ENCODE measurements at regions not wholly inside any gene's neighbourhood (a gene's known extent, or its start where the extent isn't known, plus 50 kb on each side); places are given as distances from the start of the nearest gene placed in this dataset.
"Not testable (repeated sequence)": the region's sequence is repeated elsewhere in the genome, so short reads cannot be mapped to it uniquely, and the experiment has no call there.

DNA sequence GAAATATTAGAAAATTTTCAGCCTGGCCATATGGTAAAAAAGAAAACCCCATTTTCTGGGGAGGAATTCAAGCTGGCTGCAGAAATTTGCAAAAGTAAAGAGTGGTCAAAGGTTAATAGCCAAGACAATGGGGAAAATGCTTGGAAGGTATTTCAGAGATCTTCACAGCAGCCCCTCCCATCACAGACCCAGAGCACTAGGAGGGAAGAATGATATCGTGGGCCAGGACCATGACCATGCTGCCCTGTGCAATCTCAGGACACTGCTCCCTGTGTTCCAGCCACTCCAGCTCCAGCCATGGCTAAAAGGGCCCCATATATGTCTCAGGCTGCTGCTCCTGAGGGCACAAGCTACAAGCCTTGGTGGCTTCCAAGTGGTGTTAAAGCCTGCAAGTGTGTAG is 93.9 kb upstream of the AGAP1 start:
- DNase-seq (ENCODE audit: low read depth): no peak

DNA sequence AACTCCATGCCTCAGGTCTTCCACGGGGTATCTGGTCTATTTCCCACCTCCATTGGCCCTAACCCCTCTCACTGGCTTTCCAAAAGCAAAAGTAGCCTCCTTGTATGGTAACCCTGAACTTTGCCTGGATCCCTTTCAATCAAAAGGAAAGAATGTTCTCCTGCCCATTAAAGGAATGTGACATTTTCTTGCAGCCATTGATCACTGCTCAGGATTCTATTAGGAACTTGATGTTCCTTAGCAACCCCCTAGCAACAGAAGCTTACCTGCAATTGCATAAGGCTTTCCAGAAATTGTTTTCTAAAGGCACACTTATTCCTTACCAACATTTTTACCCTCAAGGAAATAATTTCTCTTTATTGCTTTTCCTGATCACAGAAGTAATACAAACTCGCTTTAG is 91.4 kb upstream of the AGAP1 start:
- no peak for DNase-seq (ENCODE audit: low read depth)

DNA sequence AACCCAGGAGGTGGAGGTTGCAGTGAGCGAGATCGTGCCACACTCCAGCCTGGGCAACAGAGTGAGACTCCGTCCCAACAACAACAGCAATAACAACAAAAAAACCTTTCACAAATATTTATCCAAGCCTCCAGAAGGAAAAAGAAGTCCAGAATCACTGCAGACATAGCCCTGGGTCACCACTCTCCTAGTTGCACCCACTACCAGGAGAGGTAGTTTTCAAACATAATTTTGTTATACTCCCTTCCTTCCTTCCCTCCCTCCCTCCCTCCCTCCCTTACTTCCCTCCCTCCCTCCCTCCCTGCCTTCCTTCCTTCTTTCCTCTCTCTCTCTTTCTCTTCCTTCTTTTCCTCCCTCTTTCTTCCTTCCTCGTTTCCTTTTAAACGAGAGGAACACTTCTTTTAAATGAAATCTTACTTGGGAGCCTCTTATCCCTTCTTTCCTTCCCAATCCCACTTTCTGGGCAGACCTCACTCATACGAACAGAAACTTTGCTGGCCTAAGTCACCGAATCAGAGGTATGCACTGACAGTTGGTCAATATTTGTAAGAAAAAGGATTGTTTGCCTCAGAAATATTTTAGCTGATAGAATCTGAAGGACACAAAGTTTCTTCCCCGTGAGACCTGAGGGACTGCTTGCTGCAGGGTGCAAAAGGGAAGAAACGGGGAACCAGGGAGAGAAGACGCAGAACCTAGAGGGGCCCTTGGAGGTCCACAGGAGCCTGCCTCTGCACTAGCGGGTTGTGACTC is 88.1 kb upstream of the AGAP1 start:
- DNase-seq (ENCODE audit: low read depth): no peak

DNA sequence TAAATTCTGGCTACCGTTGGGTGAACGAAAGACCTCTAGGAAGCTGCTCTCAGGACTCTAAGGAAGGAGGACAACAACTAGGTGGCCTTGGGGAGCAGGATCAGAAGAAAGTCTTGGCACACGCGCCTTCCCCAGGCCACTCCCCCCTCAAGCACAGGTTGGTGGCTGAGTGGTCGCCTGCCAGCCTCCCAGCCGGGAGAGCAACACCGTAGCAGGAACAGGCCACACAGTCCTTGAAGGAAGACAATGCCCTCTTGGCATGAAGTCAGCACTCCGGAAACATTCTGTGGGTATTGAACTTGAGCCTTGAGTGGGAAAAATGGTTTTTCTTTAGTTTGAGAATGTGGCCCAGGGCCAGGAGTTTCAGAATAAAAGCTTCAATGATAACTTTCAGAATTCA is 87.4 kb upstream of the AGAP1 start:
- DNase-seq (ENCODE audit: low read depth): no peak

DNA sequence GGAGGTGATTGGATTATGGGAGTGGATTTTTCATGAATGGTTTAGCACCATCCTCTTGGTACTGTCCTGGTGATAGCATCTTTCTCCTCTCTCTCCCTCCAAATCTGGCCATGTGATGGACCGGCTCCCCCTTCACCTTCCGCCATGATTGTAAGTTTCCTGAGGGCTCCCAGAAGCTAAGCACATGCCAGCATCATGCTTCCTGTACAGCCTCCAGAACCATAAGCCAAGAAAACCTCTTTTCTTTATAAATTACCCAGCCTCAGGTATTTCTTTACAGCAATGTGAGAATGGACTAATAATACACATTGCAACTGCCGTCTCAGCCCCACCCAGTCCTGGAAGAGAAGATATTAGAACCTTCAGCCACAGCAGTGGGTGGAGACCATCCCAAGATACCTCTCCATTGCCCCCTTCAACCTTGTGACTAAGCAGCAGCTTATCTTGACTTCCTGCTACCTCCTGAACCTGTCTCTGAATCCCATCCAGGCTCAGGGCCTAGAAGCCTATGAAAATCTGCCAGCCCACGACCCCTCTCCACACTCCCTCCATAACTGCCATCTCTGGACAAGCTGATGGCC is 81.8 kb upstream of the AGAP1 start:
- no peak for DNase-seq (ENCODE audit: low read depth)

DNA sequence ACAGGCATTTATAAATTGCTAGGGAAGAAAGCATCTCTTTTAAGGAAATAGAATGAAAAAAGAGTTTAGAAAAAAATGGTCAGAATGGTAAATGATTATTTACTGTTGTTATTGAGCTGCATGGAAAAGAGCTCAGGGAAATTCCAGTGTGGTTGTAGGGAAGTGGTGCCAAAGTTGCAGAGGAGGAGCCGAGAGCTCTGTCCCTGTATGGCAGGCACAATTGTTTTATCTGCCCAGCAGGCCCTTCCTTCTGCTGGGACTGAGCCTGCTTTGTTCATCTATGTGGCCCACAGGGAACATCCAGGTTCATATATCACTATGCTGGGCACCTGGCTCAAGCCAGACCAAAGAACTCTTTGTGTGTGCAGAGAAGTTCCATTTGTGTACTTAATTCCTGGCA is 80.8 kb upstream of the AGAP1 start:
- no peak for DNase-seq (ENCODE audit: low read depth)

DNA sequence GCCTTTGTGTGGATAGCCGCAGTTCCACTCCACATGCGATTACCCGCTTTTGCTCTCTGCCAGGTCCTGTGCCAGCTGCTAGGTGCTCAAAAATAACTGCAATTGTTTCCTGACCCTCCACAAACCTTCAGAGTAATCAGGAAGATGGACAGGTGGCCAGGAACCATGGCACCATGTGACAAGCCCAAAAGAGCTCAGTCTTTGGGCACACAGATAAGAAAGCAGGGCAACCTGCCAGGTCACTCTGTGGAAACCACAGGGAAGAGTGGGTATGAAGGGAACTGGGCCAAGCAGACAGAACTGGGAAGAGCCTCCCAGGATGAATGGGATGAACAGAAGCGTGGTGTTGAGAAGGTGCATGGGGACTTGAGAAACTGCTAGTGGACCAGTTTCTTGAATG is 79.4 kb upstream of the AGAP1 start:
- DNase-seq (ENCODE audit: low read depth): no peak

DNA sequence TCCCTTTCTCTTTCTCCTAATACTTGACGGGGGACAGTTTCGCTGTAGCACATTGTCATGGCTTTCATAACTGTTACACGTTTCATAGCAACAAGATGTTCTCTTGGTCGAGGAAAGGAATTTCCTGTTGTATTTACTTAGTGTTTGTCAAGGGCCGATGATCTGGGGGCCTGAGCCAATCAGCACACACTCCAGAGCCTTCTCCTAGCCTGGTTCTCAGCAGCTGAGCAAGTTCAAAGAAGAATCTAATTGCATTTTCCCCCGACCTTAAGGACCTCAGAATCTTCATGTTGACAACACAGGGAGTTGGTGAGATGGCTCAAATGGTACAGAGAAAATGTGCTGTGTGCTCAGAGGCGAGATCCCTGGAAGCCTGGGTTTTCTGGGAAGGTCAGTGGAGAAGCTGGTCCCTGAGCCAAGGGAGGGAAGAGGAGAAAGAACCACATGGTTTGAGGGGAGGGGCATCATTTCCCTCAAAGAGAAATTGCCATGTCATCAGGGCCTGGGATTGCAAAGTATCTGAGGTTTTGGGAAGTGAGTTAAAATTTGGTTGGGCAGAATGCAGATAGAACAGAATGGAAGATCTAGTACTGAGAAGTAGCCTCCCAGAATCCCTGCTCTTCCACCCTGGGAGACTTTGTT is 76.9 kb upstream of the AGAP1 start:
- peak; percentile 58 for DNase-seq (ENCODE audit: low read depth)

DNA sequence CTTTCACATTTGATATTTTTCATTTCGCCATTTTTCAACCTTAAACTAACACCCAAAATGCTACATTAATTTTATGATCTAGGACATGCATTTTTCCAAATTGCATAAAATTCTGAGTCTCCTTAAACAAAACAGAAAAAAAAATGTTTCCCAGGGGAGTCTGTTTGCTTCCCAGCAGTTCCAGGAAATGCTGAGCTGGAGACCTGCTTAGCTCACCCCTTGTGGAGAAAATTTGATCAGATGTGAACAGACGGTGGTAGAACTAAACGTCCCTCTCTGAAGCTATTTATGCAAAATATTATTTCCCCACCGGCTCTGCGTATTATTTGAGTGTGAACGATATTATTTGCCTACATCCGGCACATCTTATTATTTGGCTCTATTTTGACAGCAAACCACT is 74.9 kb upstream of the AGAP1 start:
- no peak for DNase-seq (ENCODE audit: low read depth)

DNA sequence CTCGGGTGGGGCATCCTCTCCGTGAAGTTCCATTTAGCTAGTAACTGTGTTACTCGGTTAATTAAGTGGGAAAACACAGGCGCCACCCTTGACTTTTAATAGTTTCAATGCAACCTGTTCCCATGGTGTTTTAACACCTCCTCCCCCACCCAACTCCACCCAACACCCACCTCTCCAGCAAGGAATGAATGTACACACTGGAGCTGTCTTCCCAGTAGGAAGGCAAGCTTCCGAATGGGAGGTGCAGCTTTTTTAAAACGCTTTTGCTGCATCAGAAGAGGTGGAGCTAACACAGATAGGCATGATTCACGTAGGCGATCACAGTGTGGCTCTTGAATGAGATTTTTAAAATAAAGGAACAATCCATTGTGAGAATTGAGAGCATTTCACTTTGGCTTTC is 73.8 kb upstream of the AGAP1 start:
- no peak for DNase-seq (ENCODE audit: low read depth)

DNA sequence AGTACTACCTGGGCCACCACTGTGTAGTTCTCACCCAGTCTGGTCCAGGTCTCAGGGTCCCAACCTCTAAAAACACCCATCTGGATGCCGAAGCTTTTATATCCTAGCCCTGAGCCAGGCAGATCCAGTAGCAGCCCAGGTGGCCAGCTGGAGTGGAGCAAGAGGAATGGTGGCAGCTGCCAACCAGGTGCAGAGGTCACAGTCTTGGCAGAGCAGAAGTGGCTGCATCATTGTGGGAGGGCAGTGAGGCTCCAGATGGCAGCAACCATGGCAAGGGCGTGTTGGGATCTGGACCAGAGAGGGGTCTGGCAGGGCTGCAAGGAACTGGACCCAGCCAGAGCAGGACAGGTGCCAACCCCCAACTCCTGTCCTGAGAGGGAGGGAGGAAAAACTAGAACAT is 72.2 kb upstream of the AGAP1 start:
- DNase-seq (ENCODE audit: low read depth): no peak

DNA sequence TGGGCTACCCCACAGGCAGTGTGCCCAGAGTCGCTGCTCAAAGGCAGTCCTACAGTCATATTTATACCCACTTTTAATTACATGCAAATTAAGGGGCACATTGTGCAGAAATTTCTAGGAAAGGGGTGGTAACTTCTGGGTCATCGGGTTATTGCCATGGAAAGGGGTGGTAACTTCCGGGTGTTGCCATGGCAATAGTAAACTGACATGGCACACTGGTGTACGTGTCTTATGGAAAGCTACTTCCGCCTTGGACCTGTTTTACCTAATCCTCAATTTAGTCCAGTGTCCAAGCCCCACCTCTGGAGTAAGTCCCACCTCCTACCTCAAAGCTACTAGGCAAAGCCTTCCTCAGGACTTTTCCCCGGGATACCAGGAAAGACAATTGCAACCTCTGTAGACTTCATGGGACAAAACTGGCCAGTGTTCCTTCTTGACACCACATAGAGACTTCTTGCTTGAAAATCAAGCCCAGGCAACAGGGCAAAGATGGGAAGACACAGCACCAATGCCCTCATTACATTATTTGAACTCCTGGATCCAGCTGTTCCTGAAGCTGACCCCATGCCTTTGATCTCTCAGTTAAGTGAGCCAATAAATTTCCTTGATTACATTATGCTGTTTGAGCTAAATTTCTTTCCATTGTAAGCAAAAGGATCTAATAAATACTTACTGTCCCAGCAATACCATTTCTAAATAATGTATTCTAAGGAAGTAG is 63.3 kb upstream of the AGAP1 start:
- no peak for DNase-seq (ENCODE audit: low read depth)

DNA sequence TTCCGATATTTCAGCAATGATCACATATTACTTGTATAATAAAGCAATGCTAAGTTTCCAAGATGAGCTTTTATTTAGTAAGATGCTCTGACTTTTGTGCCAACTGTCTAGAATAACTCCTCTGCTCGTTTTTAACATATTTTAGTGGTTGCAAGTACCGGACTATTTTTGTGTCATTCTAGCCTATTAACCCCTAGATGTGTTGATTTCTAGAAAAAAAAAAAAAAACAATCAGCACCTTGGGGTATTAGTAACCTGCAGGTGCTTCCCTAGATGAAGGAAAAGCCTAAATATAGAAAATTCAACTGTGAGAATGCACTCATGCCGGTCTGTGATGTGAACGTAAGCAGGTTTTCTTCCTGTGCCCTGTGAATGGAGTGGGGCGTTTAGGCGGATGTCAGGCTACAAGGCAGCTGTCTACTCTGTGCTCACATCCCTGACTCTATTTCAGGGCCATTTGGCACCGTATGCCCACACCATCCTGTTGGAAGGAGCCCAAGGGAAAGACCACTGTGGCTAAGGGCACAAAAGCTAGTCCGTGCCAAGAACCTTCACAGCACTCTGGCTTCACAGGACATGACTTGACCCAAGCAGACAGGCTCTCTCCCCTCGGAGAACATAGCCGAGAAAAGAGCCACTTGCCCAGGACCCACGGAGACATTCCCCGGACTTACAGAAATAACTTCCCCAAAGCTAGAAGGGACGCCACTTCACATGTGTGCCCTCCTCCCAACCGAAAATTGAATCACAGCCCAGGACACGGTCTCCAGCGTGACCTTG is 60.9 kb upstream of the AGAP1 start:
- no peak for DNase-seq (ENCODE audit: low read depth)

DNA sequence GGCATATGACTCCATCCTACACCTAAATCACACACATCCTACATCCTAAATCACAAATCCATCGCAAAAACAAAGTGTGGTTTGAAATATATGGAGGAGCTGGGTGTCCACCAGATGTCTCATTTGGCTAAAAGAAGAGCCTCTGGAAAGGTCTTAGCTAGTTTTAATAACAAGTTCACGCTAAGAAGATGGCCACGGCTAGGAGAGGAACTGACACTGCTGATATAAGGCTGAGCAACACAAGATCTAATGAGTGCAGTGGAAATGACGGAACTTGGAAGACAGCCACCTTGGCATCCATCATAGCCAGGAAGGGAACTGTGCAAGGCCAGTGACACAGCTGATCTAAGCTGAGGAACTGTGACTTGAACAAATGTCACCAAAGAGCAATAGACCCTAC is 60.0 kb upstream of the AGAP1 start:
- DNase-seq (ENCODE audit: low read depth): peak; percentile 33

DNA sequence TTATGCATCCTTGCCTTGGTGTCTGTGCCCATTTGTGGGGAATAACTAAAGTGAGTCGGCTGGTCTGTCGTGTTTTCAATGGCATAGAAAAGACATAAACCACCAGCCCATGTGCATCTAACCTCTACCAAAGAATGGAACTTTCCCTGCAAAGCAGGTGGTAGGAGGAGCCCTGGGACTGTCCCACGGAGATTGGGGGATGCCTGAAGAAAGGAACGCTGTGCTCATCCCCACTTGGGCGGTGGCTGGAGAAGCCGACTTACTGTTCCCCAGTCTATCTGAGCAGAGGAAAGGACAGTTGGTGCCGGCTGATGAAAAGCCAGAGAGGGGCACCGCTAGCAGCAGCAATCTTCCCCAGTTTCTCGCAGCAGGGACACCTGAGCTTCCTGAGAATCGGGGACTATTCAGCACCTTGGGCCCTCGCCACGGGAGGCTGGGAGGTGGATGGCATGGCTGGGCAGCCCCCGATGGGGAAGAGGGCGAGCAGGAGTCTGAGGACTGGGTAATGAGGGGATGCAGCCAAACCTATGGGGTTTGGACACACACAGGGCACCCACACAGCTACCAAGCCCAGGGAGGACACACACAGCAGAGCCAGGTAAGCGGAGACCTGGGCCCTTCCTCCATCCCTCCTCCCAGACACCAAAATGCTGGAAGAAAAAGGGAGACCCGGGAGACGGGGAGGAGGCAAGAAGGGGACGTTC is 53.7 kb upstream of the AGAP1 start:
- no peak for DNase-seq (ENCODE audit: low read depth)

DNA sequence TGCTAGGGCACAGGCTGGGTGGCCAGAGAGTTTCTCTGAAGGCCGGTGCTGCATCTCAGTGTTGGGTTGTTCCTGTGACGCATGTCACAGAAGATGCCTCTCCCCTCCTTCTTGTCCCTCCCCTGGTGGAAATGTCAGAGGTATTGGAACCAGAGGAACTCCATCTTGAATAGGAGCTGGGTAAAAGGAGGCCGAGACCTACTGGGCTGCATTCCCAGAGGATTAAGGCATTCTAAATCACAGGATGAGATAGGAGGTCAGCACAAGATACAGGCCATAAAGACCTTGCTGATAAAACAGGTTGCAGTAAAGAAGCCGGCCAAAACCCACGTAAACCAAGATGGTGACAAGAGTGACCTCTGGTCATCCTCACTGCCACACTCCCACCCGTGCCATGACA is 50.3 kb upstream of the AGAP1 start:
- not testable (repeated sequence) for DNase-seq (ENCODE audit: low read depth)

Data from EH (cell line).